Aorta (tissue), 5 donors: ENCODE measurements at regions not wholly inside any gene's neighbourhood (a gene's known extent, or its start where the extent isn't known, plus 50 kb on each side); places are given as distances from the start of the nearest gene placed in this dataset.
"Not testable (repeated sequence)": the region's sequence is repeated elsewhere in the genome, so short reads cannot be mapped to it uniquely, and the experiment has no call there.

Experiments used
- ATAC-seq: fragments of 200-7000 bp; cut with Tn5 transposase; one replicate; pipeline ENCODE4 v1.9.1; 2022; ENCODE audit warnings: moderate library complexity; ENCODE audit not compliant: low FRiP score
- DNase-seq, 2 donors: peaks; one replicate each; pipeline ENCODE4 v3.0.0-alpha.2; 2020
- H3K27ac ChIP-seq, 2 donors: one replicate each; pipeline ENCODE4 v1.5.1; 2013; ENCODE audit warnings: low read length in 2 of 2, mild to moderate bottlenecking in 2 of 2, moderate library complexity in 2 of 2, control low read depth in 1 of 2, inconsistent platforms in 1 of 2, low read depth in 1 of 2
- H3K27me3 ChIP-seq, 2 donors: one replicate each; pipeline ENCODE4 v1.6.1; 2013; ENCODE audit warnings: control low read depth in 1 of 2, low read length in 1 of 2, mild to moderate bottlenecking in 1 of 2, moderate library complexity in 1 of 2; ENCODE audit not compliant: insufficient read depth in 2 of 2, control insufficient read depth in 1 of 2
- H3K36me3 ChIP-seq, 2 donors: one replicate each; pipeline ENCODE4 v1.6.1; 2013; ENCODE audit warnings: control low read depth in 1 of 2, low read length in 1 of 2, mild to moderate bottlenecking in 1 of 2; ENCODE audit not compliant: insufficient read depth in 2 of 2, control insufficient read depth in 1 of 2
- H3K4me1 ChIP-seq, 2 donors: one replicate each; pipeline ENCODE4 v1.6.1; 2013; ENCODE audit warnings: low read length in 2 of 2, control low read depth in 1 of 2, mild to moderate bottlenecking in 1 of 2, moderate library complexity in 1 of 2; ENCODE audit not compliant: insufficient read depth in 2 of 2, control insufficient read depth in 1 of 2
- H3K4me3 ChIP-seq, 2 donors: one replicate each; pipeline ENCODE4 v1.5.1; 2013; ENCODE audit warnings: low read length in 2 of 2, control low read depth in 1 of 2, mild to moderate bottlenecking in 1 of 2
- H3K9me3 ChIP-seq: one replicate; pipeline ENCODE4 v1.6.1; 2013; ENCODE audit warnings: mild to moderate bottlenecking, low read length; ENCODE audit not compliant: control insufficient read depth
- WGBS, 2 donors: extraction: QIAGEN DNeasy Blood & Tissue Kit; methylation state at CpG; one replicate each; pipeline ENCODE4 v1.1.7; 2013; 5-methylcytosine and 5-hydroxymethylcytosine counted together
- intact Hi-C, 2 donors: fragments of 100-400 bp; cut with DNase I; formaldehyde crosslinking; loops; one replicate each; pipeline versions ENCODE4 v1.14.2 to v1.15.0; 2022
- donor health status: healthy with polysubstance abuse.
- donor health status: Bipolar disorder and iron deficiency.
- donor health status: DM: no; HTN: no; CAD: no.
- donor health status: DM: no; HTN: no; CAD: no.
- donor health status: DM: yes; HTN: yes; CAD: no.

- DNase-seq, intact Hi-C loops: not testable (repeated sequence)
- WGBS, 2 donors, result 95 to 100% methylated on average over 6 to 7 of the region's 8 CpGs
Measured at GRCh38 chr13:22965858-22966239, 214.9 kb upstream of the SGCG start.

GRCh38 chr13:22966753-22967152 is 214.0 kb upstream of the SGCG start:
- H3K27ac ChIP-seq, H3K4me1 ChIP-seq, DNase-seq, H3K9me3 ChIP-seq, ATAC-seq, H3K4me3 ChIP-seq, intact Hi-C loops, H3K36me3 ChIP-seq, H3K27me3 ChIP-seq: not testable (repeated sequence)
- 94 to 96% methylated on average over 13 of the region's 13 CpGs for WGBS, 2 donors

More at GRCh38 chr13:22965858-22966239, 214.9 kb upstream of the SGCG start:
- H3K27ac ChIP-seq, H3K9me3 ChIP-seq, ATAC-seq, H3K27me3 ChIP-seq, H3K36me3 ChIP-seq, H3K4me1 ChIP-seq, H3K4me3 ChIP-seq: not testable (repeated sequence)

- H3K36me3 ChIP-seq, result no peaks in the 10 kb centered on the region
- no peak overlapping the region for H3K27ac ChIP-seq
- ATAC-seq (peak; percentile 45), DNase-seq (no peak)
- H3K4me1 ChIP-seq, result no peaks in the 10 kb centered on the region
- H3K4me3 ChIP-seq, result no peak overlapping the region
- intact Hi-C loops, result no loop called here
- 86 to 89% methylated on average over 6 of the region's 6 CpGs for WGBS, 2 donors
- no peaks in the 10 kb centered on the region for H3K27me3 ChIP-seq
- no peaks in the 10 kb centered on the region for H3K9me3 ChIP-seq
Measured at GRCh38 chr13:22967669-22968068, 213.1 kb upstream of the SGCG start.

DNA sequence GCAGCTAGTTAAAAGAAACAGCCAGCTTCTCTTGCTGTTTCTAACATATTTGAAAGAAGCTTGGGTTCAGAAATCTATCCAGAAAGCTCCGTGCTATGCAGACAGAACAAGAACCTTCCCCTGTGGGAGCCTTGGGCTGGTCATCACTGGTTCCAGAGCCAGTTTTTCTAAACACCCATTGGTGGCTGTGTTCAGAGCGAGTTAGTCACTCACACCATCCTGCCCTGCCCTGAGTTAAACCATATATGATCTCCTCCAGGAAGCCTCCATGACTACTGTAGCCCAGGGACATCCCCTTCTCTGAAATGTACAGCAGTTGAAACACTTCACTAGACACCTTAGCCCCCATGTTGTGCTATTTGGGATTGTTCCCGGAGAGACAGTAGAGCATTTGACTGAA is 200.8 kb upstream of the SGCG start:
- WGBS, 2 donors, result 85 to 91% methylated on average over 3 of the region's 3 CpGs
- Histone ChIP-seq H3K4me3 (no peak overlapping the region), H3K36me3 (no peaks in the 10 kb centered on the region), H3K27me3 (no peaks in the 10 kb centered on the region), H3K27ac (no peak overlapping the region), H3K4me1 (no peaks in the 10 kb centered on the region), H3K9me3 (peaks cover 7% of the 10 kb centered on the region)
- DNase-seq, result no peak
- intact Hi-C loops, result no loop called here
- ATAC-seq, result no peak

DNA sequence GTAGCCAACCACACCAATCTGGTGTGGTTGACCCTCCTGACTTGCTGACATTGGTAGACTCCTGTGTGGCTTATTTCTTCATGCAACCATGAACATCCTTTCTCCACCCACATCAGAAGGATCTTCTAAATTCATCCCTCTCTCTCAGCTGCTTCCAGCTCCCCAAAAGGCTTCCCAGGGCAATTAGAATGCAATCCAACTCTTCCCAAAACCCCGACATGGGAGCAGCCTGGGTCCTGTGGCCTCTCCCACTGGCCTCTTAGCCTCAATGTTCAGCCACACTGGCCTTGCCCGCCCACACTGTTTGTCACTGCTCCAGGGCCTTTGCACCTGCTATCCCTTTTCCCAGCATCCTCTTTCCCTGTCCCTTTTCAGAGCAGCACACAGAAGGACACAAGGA is 199.8 kb upstream of the SGCG start:
- Histone ChIP-seq H3K4me3 (no peak overlapping the region), H3K27me3 (no peaks in the 10 kb centered on the region), H3K36me3 (no peaks in the 10 kb centered on the region), H3K27ac (no peak overlapping the region), H3K9me3 (peaks cover 7% of the 10 kb centered on the region), H3K4me1 (no peaks in the 10 kb centered on the region)
- DNase-seq, result peak in 1 of 2 donors; percentile 34
- ATAC-seq, result no peak
- intact Hi-C loops, result no loop called here
- 94 to 95% methylated on average over 2 of the region's 2 CpGs for WGBS, 2 donors

GRCh38 chr13:22993148-22993547 is 187.6 kb upstream of the SGCG start:
- DNase-seq (no peak), ATAC-seq (no peak)
- Histone ChIP-seq H3K27ac (no peak overlapping the region), H3K9me3 (no peaks in the 10 kb centered on the region), H3K4me1 (no peaks in the 10 kb centered on the region), H3K27me3 (no peaks in the 10 kb centered on the region), H3K36me3 (no peaks in the 10 kb centered on the region), H3K4me3 (no peak overlapping the region)
- WGBS, 2 donors, result 11 to 20% methylated on average over 1 of the region's 1 CpG
- intact Hi-C loops, result no loop called here

DNA sequence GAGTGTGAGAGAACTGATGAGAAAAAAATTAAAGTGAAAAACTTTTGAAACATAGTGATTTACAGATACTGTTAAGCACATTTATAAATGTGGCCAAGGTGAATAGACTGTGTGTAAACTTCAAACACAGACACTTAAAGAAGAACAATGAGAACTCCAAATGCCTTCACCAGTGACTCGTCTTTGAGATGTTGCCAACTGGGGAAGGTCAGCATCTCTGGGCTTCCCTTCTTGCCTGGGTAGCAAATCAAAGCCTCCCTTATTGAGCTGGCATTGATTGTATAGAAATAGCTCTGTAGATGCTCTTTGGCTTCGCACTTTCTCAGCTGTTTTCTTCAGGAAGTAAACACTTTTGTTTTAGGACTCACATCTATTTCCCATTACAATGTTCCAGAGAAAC is 177.3 kb upstream of the SGCG start:
- Histone ChIP-seq H3K27ac (no peak overlapping the region), H3K9me3 (peaks cover 4% of the 10 kb centered on the region), H3K36me3 (no peaks in the 10 kb centered on the region), H3K4me3 (no peak overlapping the region), H3K4me1 (no peaks in the 10 kb centered on the region), H3K27me3 (no peaks in the 10 kb centered on the region)
- WGBS, 2 donors, result 79 to 85% methylated on average over 2 of the region's 2 CpGs
- intact Hi-C loops, result no loop called here
- DNase-seq (no peak), ATAC-seq (no peak)

GRCh38 chr13:23007426-23007825 is 173.4 kb upstream of the SGCG start:
- Histone ChIP-seq H3K27me3 (no peaks in the 10 kb centered on the region), H3K4me1 (no peaks in the 10 kb centered on the region), H3K27ac (no peak overlapping the region), H3K9me3 (no peaks in the 10 kb centered on the region), H3K4me3 (no peak overlapping the region), H3K36me3 (no peaks in the 10 kb centered on the region)
- 13 to 15% methylated on average over 7 of the region's 7 CpGs for WGBS, 2 donors
- DNase-seq, result no peak
- no peak for ATAC-seq
- intact Hi-C loops, result no loop called here

DNA sequence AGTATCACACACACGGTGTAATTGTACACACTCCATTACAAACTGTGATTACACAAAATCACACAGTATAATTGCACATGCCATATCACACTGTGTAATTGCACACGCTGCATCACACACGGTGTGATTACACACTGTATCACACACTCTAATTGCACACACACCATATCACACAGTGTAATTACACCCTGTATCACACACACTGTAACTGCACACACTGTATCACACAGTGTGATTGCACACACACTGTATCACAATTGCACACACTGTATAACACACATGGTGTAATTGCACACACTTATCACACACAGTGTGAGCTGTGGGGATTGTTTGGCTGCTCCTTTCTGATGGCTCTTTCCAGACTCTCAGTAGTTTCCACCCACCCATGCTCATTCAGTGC is 162.6 kb upstream of the SGCG start:
- intact Hi-C loops, result loop anchor here in 1 of 2 donors (5.0 kb wide), 1 partner anchor 216 kb away; no protein-coding TSS in a partner anchor
- no peaks in the 10 kb centered on the region for H3K27me3 ChIP-seq
- H3K27ac ChIP-seq, result no peak overlapping the region
- ATAC-seq (no peak), DNase-seq (no peak)
- 90 to 92% methylated on average over 3 of the region's 3 CpGs for WGBS, 2 donors
- H3K4me1 ChIP-seq, result no peaks in the 10 kb centered on the region
- no peaks in the 10 kb centered on the region for H3K36me3 ChIP-seq
- no peaks in the 10 kb centered on the region for H3K9me3 ChIP-seq
- no peak overlapping the region for H3K4me3 ChIP-seq
